ENCODE measurements at regions not wholly inside any gene's neighbourhood (a gene's known extent, or its start where the extent isn't known, plus 50 kb on each side); places are given as distances from the start of the nearest gene placed in this dataset.

- H3K9me3 Mint-ChIP-seq = peaks cover 6 to 10% (median 8%) of the 10 kb centered on the region in 3 donors
- no peak overlapping the region for H3K27ac Mint-ChIP-seq
- 33% methylated on average over 1 of the region's 1 CpG for WGBS (ENCODE audit: insufficient coverage)
- H3K36me3 Mint-ChIP-seq = no peaks in the 10 kb centered on the region
- H3K4me3 ChIP-seq (ENCODE audit: control insufficient read depth in 1 of 2, extremely low read depth in 1 of 2, low read length in 1 of 2) = no peak overlapping the region
- no peak overlapping the region for H3K27ac ChIP-seq (ENCODE audit: low read length)
- CTCF ChIA-PET = no interaction called here
- POLR2A ChIA-PET = no interaction called here
- no peaks in the 10 kb centered on the region for H3K27me3 ChIP-seq (replicated peaks in 1 of 2; ENCODE audit: control insufficient read depth in 2 of 2, extremely low read depth in 1 of 2, insufficient read depth in 2 of 2, low read length in 1 of 2)
- no peaks in the 10 kb centered on the region for H3K36me3 ChIP-seq (ENCODE audit: control insufficient read depth in 2 of 2, extremely low read depth in 1 of 2, insufficient read depth in 1 of 2, low read length in 1 of 2)
- no peaks in the 10 kb centered on the region for H3K4me1 Mint-ChIP-seq
- no peaks in the 10 kb centered on the region for H3K27me3 Mint-ChIP-seq
- H3K9me3 ChIP-seq = no peaks in the 10 kb centered on the region
- no peaks in the 10 kb centered on the region for H3K4me1 ChIP-seq (ENCODE audit: control insufficient read depth in 1 of 2, extremely low read depth in 1 of 2, insufficient read depth in 2 of 2, low read length in 2 of 2)
- ATAC-seq (replicated peaks in 1 of 4) (no peak), DNase-seq (no peak)
- no peak overlapping the region for H3K4me3 Mint-ChIP-seq
Observed at GRCh38 chr2:125264453-125264852, 1239.4 kb downstream of the CNTNAP5 start.

DNA sequence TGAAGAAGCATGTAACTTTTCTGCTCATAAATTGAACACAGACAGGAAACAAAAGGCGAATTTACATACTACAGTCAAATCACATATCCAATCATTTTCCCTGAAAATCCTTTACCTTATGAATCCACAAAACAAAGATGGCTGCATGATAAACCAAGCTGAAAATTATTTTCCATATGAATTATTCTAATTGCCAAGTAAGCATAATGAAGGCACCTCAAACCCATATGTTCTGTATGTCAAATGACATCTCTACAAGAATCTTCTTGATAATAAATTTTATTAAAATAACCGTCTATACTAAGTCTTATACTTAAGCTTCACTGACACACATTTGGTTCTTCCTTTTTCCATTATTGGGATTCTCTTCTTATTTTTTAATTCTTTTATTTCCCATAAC, 1242.6 kb downstream of the CNTNAP5 start:
- Histone ChIP-seq H3K27ac (ENCODE audit: low read length) (no peak overlapping the region), H3K27me3 (replicated peaks in 1 of 2; ENCODE audit: control insufficient read depth in 2 of 2, extremely low read depth in 1 of 2, insufficient read depth in 2 of 2, low read length in 1 of 2) (no peaks in the 10 kb centered on the region), H3K36me3 (ENCODE audit: control insufficient read depth in 2 of 2, extremely low read depth in 1 of 2, insufficient read depth in 1 of 2, low read length in 1 of 2) (no peaks in the 10 kb centered on the region), H3K4me3 (ENCODE audit: control insufficient read depth in 1 of 2, extremely low read depth in 1 of 2, low read length in 1 of 2) (no peak overlapping the region), H3K9me3 (no peaks in the 10 kb centered on the region), H3K4me1 (ENCODE audit: control insufficient read depth in 1 of 2, extremely low read depth in 1 of 2, insufficient read depth in 2 of 2, low read length in 2 of 2) (no peaks in the 10 kb centered on the region)
- Mint-ChIP-seq H3K27ac (no peak overlapping the region), H3K9me3 (peaks cover 10 to 21% (median 11%) of the 10 kb centered on the region in 3 donors), H3K4me3 (no peak overlapping the region), H3K36me3 (no peaks in the 10 kb centered on the region), H3K27me3 (no peaks in the 10 kb centered on the region), H3K4me1 (no peaks in the 10 kb centered on the region)
- ChIA-PET CTCF (no interaction called here), POLR2A (no interaction called here)
- no CpG with 5 or more reads among the region's 2 CpGs for WGBS (ENCODE audit: insufficient coverage)
- DNase-seq = no peak
- no peak for ATAC-seq (replicated peaks in 1 of 4)

- Histone ChIP-seq H3K27me3 (replicated peaks in 1 of 2; ENCODE audit: control insufficient read depth in 2 of 2, extremely low read depth in 1 of 2, insufficient read depth in 2 of 2, low read length in 1 of 2) (no peaks in the 10 kb centered on the region), H3K9me3 (no peaks in the 10 kb centered on the region), H3K36me3 (ENCODE audit: control insufficient read depth in 2 of 2, extremely low read depth in 1 of 2, insufficient read depth in 1 of 2, low read length in 1 of 2) (no peaks in the 10 kb centered on the region), H3K27ac (ENCODE audit: low read length) (no peak overlapping the region), H3K4me1 (ENCODE audit: control insufficient read depth in 1 of 2, extremely low read depth in 1 of 2, insufficient read depth in 2 of 2, low read length in 2 of 2) (no peaks in the 10 kb centered on the region), H3K4me3 (ENCODE audit: control insufficient read depth in 1 of 2, extremely low read depth in 1 of 2, low read length in 1 of 2) (no peak overlapping the region)
- H3K27me3 Mint-ChIP-seq = no peaks in the 10 kb centered on the region
- no peak overlapping the region for H3K27ac Mint-ChIP-seq
- ChIA-PET CTCF (no interaction called here), POLR2A (no interaction called here)
- no peaks in the 10 kb centered on the region for H3K4me1 Mint-ChIP-seq
- no peaks in the 10 kb centered on the region for H3K36me3 Mint-ChIP-seq
- peaks cover 4 to 22% (median 16%) of the 10 kb centered on the region in 3 donors for H3K9me3 Mint-ChIP-seq
- DNase-seq (no peak), ATAC-seq (replicated peaks in 1 of 4) (no peak)
- no peak overlapping the region for H3K4me3 Mint-ChIP-seq
- no CpG with 5 or more reads among the region's 1 CpG for WGBS (ENCODE audit: insufficient coverage)
Observed at GRCh38 chr2:125272651-125273050, 1247.6 kb downstream of the CNTNAP5 start.

DNA sequence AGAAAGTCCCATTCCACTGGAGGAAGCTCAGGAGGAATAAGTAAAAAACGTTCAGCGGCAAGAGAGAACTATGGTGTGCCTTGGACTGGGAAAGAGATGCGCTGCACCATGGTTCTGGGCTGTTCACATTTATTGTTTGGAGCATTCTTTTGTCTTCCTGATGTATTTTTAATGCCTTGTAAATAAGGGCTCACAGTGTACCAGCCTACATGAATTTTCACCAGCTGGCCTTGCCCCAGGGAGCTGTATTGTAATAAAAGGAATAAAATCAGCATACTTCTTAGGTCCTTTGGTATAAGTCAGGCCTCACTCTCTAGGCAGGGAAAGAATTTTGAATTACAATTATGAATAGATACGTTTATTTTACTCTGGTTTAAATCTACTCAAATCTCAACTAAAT, 1249.6 kb downstream of the CNTNAP5 start:
- ChIA-PET CTCF (no interaction called here), POLR2A (no interaction called here)
- Mint-ChIP-seq H3K9me3 (peaks cover 4 to 23% (median 22%) of the 10 kb centered on the region in 3 donors), H3K4me1 (no peaks in the 10 kb centered on the region), H3K36me3 (no peaks in the 10 kb centered on the region), H3K4me3 (no peak overlapping the region), H3K27ac (no peak overlapping the region), H3K27me3 (no peaks in the 10 kb centered on the region)
- Histone ChIP-seq H3K27ac (ENCODE audit: low read length) (no peak overlapping the region), H3K4me1 (ENCODE audit: control insufficient read depth in 1 of 2, extremely low read depth in 1 of 2, insufficient read depth in 2 of 2, low read length in 2 of 2) (no peaks in the 10 kb centered on the region), H3K36me3 (ENCODE audit: control insufficient read depth in 2 of 2, extremely low read depth in 1 of 2, insufficient read depth in 1 of 2, low read length in 1 of 2) (no peaks in the 10 kb centered on the region), H3K27me3 (replicated peaks in 1 of 2; ENCODE audit: control insufficient read depth in 2 of 2, extremely low read depth in 1 of 2, insufficient read depth in 2 of 2, low read length in 1 of 2) (no peaks in the 10 kb centered on the region), H3K4me3 (ENCODE audit: control insufficient read depth in 1 of 2, extremely low read depth in 1 of 2, low read length in 1 of 2) (no peak overlapping the region), H3K9me3 (no peaks in the 10 kb centered on the region)
- ATAC-seq (replicated peaks in 1 of 4) (no peak), DNase-seq (no peak)
- WGBS (ENCODE audit: insufficient coverage) = 76% methylated on average over 3 of the region's 4 CpGs

DNA sequence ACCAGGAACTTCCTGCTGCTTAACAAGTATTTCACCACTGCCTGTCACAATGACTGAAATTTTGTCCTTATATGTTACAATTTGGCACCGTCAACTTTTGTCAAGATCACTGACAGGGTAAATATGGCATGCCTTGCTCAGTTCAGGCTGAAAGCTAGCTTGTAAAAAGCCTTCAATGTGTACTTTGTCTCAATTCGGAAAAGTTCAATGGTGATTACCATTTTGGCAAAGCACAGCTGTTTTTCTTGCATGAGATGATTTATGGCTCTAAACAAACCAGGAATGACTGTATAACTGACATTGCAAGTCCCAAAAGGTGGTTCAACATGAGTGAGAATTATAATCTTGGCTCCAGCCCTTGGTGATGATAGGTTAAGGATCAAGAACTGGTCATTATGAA, 1255.2 kb downstream of the CNTNAP5 start:
- H3K4me1 ChIP-seq (ENCODE audit: control insufficient read depth in 1 of 2, extremely low read depth in 1 of 2, insufficient read depth in 2 of 2, low read length in 2 of 2) = no peaks in the 10 kb centered on the region
- no peak overlapping the region for H3K4me3 ChIP-seq (ENCODE audit: control insufficient read depth in 1 of 2, extremely low read depth in 1 of 2, low read length in 1 of 2)
- ChIA-PET CTCF (no interaction called here), POLR2A (no interaction called here)
- no peak for ATAC-seq (replicated peaks in 1 of 4)
- DNase-seq = no peak
- no peak overlapping the region for H3K27ac ChIP-seq (ENCODE audit: low read length)
- H3K36me3 Mint-ChIP-seq = no peaks in the 10 kb centered on the region
- no peaks in the 10 kb centered on the region for H3K27me3 Mint-ChIP-seq
- H3K4me1 Mint-ChIP-seq = no peaks in the 10 kb centered on the region
- 67% methylated on average over 1 of the region's 2 CpGs for WGBS (ENCODE audit: insufficient coverage)
- H3K27ac Mint-ChIP-seq = no peak overlapping the region
- no peak overlapping the region for H3K4me3 Mint-ChIP-seq
- no peaks in the 10 kb centered on the region for H3K36me3 ChIP-seq (ENCODE audit: control insufficient read depth in 2 of 2, extremely low read depth in 1 of 2, insufficient read depth in 1 of 2, low read length in 1 of 2)
- no peaks in the 10 kb centered on the region for H3K9me3 ChIP-seq
- no peaks in the 10 kb centered on the region for H3K27me3 ChIP-seq (replicated peaks in 1 of 2; ENCODE audit: control insufficient read depth in 2 of 2, extremely low read depth in 1 of 2, insufficient read depth in 2 of 2, low read length in 1 of 2)
- peaks cover 6 to 23% (median 15%) of the 10 kb centered on the region in 3 donors for H3K9me3 Mint-ChIP-seq

DNA sequence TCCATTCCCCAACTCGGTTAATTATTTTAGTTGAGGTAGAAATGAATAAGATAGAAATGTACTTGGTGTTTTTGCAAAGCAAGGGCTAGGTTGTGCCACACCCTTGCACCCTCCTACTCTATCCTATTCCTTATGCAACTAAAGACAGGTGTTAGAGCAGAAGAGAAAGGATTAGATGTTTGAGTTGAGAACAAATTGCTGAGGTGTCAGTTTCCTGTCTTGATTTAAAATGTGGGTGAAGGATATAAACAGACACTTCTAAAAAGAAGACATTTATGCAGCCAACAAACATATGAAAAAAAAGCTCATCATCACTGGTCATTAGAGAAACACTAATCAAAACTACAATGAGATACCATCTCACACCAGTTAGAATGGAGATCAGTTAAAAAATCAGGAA, 1256.2 kb downstream of the CNTNAP5 start:
- DNase-seq (no peak), ATAC-seq (replicated peaks in 1 of 4) (no peak)
- Mint-ChIP-seq H3K27ac (no peak overlapping the region), H3K27me3 (no peaks in the 10 kb centered on the region), H3K9me3 (peaks cover 8 to 23% (median 15%) of the 10 kb centered on the region in 3 donors), H3K36me3 (no peaks in the 10 kb centered on the region), H3K4me3 (no peak overlapping the region), H3K4me1 (no peaks in the 10 kb centered on the region)
- Histone ChIP-seq H3K27me3 (replicated peaks in 1 of 2; ENCODE audit: control insufficient read depth in 2 of 2, extremely low read depth in 1 of 2, insufficient read depth in 2 of 2, low read length in 1 of 2) (no peaks in the 10 kb centered on the region), H3K9me3 (no peaks in the 10 kb centered on the region), H3K36me3 (ENCODE audit: control insufficient read depth in 2 of 2, extremely low read depth in 1 of 2, insufficient read depth in 1 of 2, low read length in 1 of 2) (no peaks in the 10 kb centered on the region), H3K4me3 (ENCODE audit: control insufficient read depth in 1 of 2, extremely low read depth in 1 of 2, low read length in 1 of 2) (no peak overlapping the region), H3K27ac (ENCODE audit: low read length) (no peak overlapping the region), H3K4me1 (ENCODE audit: control insufficient read depth in 1 of 2, extremely low read depth in 1 of 2, insufficient read depth in 2 of 2, low read length in 2 of 2) (no peaks in the 10 kb centered on the region)
- POLR2A ChIA-PET = no interaction called here
- no CpG with 5 or more reads among the region's 1 CpG for WGBS (ENCODE audit: insufficient coverage)
- CTCF ChIA-PET = no interaction called here

GRCh38 chr2:125296742-125297141, 1271.7 kb downstream of the CNTNAP5 start:
- H3K4me3 ChIP-seq (ENCODE audit: control insufficient read depth in 1 of 2, extremely low read depth in 1 of 2, low read length in 1 of 2) = no peak overlapping the region
- ChIA-PET POLR2A (no interaction called here), CTCF (no interaction called here)
- no peaks in the 10 kb centered on the region for H3K4me1 ChIP-seq (ENCODE audit: control insufficient read depth in 1 of 2, extremely low read depth in 1 of 2, insufficient read depth in 2 of 2, low read length in 2 of 2)
- H3K27ac Mint-ChIP-seq = no peak overlapping the region
- DNase-seq (no peak), ATAC-seq (replicated peaks in 1 of 4) (no peak)
- no peaks in the 10 kb centered on the region for H3K27me3 ChIP-seq (replicated peaks in 1 of 2; ENCODE audit: control insufficient read depth in 2 of 2, extremely low read depth in 1 of 2, insufficient read depth in 2 of 2, low read length in 1 of 2)
- no peaks in the 10 kb centered on the region for H3K4me1 Mint-ChIP-seq
- H3K27ac ChIP-seq (ENCODE audit: low read length) = no peak overlapping the region
- WGBS (ENCODE audit: insufficient coverage) = 53% methylated on average over 4 of the region's 5 CpGs
- no peaks in the 10 kb centered on the region for H3K9me3 ChIP-seq
- H3K9me3 Mint-ChIP-seq = peaks cover 3 to 8% (median 6%) of the 10 kb centered on the region in 3 donors
- no peak overlapping the region for H3K4me3 Mint-ChIP-seq
- H3K36me3 Mint-ChIP-seq = no peaks in the 10 kb centered on the region
- no peaks in the 10 kb centered on the region for H3K27me3 Mint-ChIP-seq
- no peaks in the 10 kb centered on the region for H3K36me3 ChIP-seq (ENCODE audit: control insufficient read depth in 2 of 2, extremely low read depth in 1 of 2, insufficient read depth in 1 of 2, low read length in 1 of 2)
